OCI-LY7 (cell line): ENCODE measurements at regions not wholly inside any gene's neighbourhood (a gene's known extent, or its start where the extent isn't known, plus 50 kb on each side); places are given as distances from the start of the nearest gene placed in this dataset.

Experiments used
- BruUV-seq: library from RNA; stranded (reverse); fragments of 400-500 nt; replicated peaks from 2 replicates; lab custom pipeline; 2021; lab: Mats Ljungman, UMichigan
- CTCF ChIA-PET: fragments of 300-600 bp; sonication (Branson Sonifier 250); formaldehyde crosslinking; loops from one replicate; lab custom pipeline; 2022; ENCODE audit warnings: antibody characterized with exemption; ENCODE audit not compliant: unreplicated experiment; lab: Charles Lee
- POLR2A ChIA-PET: fragments of 300-600 bp; sonication (Branson Sonifier 250); formaldehyde crosslinking; loops from one replicate; lab custom pipeline; 2022; ENCODE audit warnings: antibody characterized with exemption; lab: Charles Lee
- DNase-seq: peaks from one replicate; pipeline ENCODE4 v3.0.0-alpha.2; 2015; ENCODE audit warnings: low spot score
- H2AFZ ChIP-seq: fragments of 200-600 bp; sonication (generic), shearing (Covaris generic); 2 replicates; pipeline ENCODE4 v1.6.1; 2014; ENCODE audit warnings: mild to moderate bottlenecking, antibody characterized with exemption, low read length, moderate library complexity
- H3K27ac ChIP-seq: fragments of 200-600 bp; sonication (generic); 2 replicates; pipeline ENCODE4 v1.5.1; 2014; ENCODE audit warnings: mixed run types, low read depth, mild to moderate bottlenecking, moderate library complexity, low read length, inconsistent platforms; ENCODE audit not compliant: poor library complexity, severe bottlenecking
- H3K36me3 ChIP-seq: fragments of 200-600 bp; sonication (generic); 2 replicates; pipeline ENCODE4 v1.6.1; 2014; ENCODE audit warnings: mild to moderate bottlenecking, antibody characterized with exemption, low read length, moderate library complexity, mixed read lengths; ENCODE audit not compliant: insufficient read depth
- H3K4me1 ChIP-seq: fragments of 200-600 bp; sonication (generic); 2 replicates; pipeline ENCODE4 v1.5.1; 2014; ENCODE audit warnings: mild to moderate bottlenecking, low read length; ENCODE audit not compliant: insufficient read depth, poor library complexity, severe bottlenecking
- H3K4me2 ChIP-seq: fragments of 200-600 bp; sonication (generic); 2 replicates; pipeline ENCODE4 v1.6.1; 2014; ENCODE audit warnings: mild to moderate bottlenecking, low read length
- H3K4me3 ChIP-seq: fragments of 200-600 bp; sonication (generic); 2 replicates; pipeline ENCODE4 v1.5.1; 2014; ENCODE audit warnings: mild to moderate bottlenecking, low read depth, low read length; ENCODE audit not compliant: poor library complexity, severe bottlenecking
- H3K79me2 ChIP-seq: fragments of 200-600 bp; sonication (generic); 2 replicates; pipeline ENCODE4 v1.6.1; 2016; ENCODE audit warnings: low read depth, mild to moderate bottlenecking, low read length, moderate library complexity, mixed read lengths; ENCODE audit not compliant: insufficient read depth
- H3K9me2 ChIP-seq: fragments of 200-600 bp; sonication (generic); 2 replicates; pipeline ENCODE4 v1.6.1; 2016; ENCODE audit warnings: mild to moderate bottlenecking, low read length, mixed read lengths; ENCODE audit not compliant: insufficient read depth
- H3K9me3 ChIP-seq: fragments of 200-600 bp; sonication (generic); 2 replicates; pipeline ENCODE4 v1.6.1; 2014; ENCODE audit warnings: mild to moderate bottlenecking, mixed run types, low read length, mixed read lengths
- H4K20me1 ChIP-seq: fragments of 200-600 bp; sonication (generic); 2 replicates; pipeline ENCODE4 v1.6.1; 2014; ENCODE audit warnings: mild to moderate bottlenecking, antibody characterized with exemption, low read length, moderate library complexity, mixed read lengths; ENCODE audit not compliant: insufficient read depth
- EZH2phosphoT487 ChIP-seq: fragments of 200-600 bp; sonication (generic); IDR thresholded peaks from 2 replicates; pipeline ENCODE4 v1.6.1; 2018; ENCODE audit warnings: low read depth, borderline replicate concordance, mild to moderate bottlenecking, mixed run types, antibody characterized with exemption, low read length, moderate library complexity, mixed read lengths
- intact Hi-C: fragments of 100-400 bp; cut with micrococcal nuclease; formaldehyde crosslinking; loops from one replicate; pipeline ENCODE4 v1.10.0; 2022; ENCODE audit not compliant: unreplicated experiment
- TF ChIP-seq, protein P1 (sequence below): fragments of 200-600 bp; sonication (generic); conservative IDR thresholded peaks from 2 replicates; pipeline ENCODE4 v1.5.1; 2014; ENCODE audit warnings: mild to moderate bottlenecking, antibody characterized with exemption, low read length, moderate library complexity, mixed read lengths

DNA sequence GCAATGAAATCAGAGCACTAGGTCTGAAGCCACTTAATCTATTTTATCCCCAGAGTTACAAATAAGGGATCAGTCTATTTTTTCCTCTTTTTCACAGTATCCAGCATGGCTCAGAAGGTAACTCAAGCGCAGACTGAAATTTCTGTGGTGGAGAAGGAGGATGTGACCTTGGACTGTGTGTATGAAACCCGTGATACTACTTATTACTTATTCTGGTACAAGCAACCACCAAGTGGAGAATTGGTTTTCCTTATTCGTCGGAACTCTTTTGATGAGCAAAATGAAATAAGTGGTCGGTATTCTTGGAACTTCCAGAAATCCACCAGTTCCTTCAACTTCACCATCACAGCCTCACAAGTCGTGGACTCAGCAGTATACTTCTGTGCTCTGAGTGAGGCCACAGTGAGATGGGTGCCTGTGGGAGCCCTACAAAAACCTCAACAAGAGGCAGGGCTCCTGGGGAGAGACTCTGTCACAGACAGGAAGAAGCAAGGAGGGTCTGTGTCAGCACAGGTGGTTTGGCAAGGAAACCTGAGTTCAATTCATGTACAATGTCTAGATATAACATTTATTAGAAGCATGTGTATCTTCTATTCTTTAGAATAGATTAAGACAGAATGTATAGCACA lies 334.3 kb upstream of the OR4E1 start:
- Histone ChIP-seq H2AFZ (no peak overlapping the region), H4K20me1 (no peaks in the 10 kb centered on the region), H3K9me2 (no peaks in the 10 kb centered on the region), H3K4me1 (no peaks in the 10 kb centered on the region), H3K4me3 (no peak overlapping the region), H3K9me3 (no peaks in the 10 kb centered on the region), H3K4me2 (no peak overlapping the region), H3K79me2 (no peaks in the 10 kb centered on the region), H3K36me3 (no peaks in the 10 kb centered on the region), H3K27ac (no peak overlapping the region)
- no peak for DNase-seq
- CTCF ChIA-PET = no interaction called here
- TF ChIP-seq, protein P1, sequence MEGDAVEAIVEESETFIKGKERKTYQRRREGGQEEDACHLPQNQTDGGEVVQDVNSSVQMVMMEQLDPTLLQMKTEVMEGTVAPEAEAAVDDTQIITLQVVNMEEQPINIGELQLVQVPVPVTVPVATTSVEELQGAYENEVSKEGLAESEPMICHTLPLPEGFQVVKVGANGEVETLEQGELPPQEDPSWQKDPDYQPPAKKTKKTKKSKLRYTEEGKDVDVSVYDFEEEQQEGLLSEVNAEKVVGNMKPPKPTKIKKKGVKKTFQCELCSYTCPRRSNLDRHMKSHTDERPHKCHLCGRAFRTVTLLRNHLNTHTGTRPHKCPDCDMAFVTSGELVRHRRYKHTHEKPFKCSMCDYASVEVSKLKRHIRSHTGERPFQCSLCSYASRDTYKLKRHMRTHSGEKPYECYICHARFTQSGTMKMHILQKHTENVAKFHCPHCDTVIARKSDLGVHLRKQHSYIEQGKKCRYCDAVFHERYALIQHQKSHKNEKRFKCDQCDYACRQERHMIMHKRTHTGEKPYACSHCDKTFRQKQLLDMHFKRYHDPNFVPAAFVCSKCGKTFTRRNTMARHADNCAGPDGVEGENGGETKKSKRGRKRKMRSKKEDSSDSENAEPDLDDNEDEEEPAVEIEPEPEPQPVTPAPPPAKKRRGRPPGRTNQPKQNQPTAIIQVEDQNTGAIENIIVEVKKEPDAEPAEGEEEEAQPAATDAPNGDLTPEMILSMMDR = no peak
- no peak for TF ChIP-seq EZH2phosphoT487
- POLR2A ChIA-PET = no interaction called here
- no TSS peak for BruUV-seq
- intact Hi-C loops = no loop called here

DNA sequence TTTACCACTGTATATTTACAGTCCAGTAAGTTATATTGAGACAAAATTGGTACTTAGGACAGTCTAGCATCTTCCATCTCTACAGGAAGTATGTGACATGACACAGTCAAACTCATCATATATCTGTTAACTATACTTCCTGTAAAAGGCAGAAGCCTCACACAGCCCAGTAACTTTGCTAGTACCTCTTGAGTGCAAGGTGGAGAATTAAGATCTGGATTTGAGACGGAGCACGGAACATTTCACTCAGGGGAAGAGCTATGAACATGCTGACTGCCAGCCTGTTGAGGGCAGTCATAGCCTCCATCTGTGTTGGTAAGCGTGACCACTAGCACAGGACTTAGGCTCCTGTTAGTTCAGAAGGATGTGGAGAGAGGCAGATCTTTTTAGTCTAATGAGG lies 333.7 kb upstream of the OR4E1 start:
- no peak overlapping the region for H3K27ac ChIP-seq
- H3K4me3 ChIP-seq = no peak overlapping the region
- ChIA-PET POLR2A (interaction anchor here (0.6 kb wide), 1 partner anchor 13 kb away, joined by 4 read pairs; no protein-coding TSS in a partner anchor), CTCF (no interaction called here)
- H3K9me3 ChIP-seq = no peaks in the 10 kb centered on the region
- no peaks in the 10 kb centered on the region for H3K36me3 ChIP-seq
- intact Hi-C loops = no loop called here
- H3K4me1 ChIP-seq = no peaks in the 10 kb centered on the region
- no peaks in the 10 kb centered on the region for H3K9me2 ChIP-seq
- no peak for DNase-seq
- H4K20me1 ChIP-seq = no peaks in the 10 kb centered on the region
- H3K4me2 ChIP-seq = no peak overlapping the region
- TF ChIP-seq EZH2phosphoT487 = no peak
- TF ChIP-seq, protein P1 = no peak
- BruUV-seq = no TSS peak
- H2AFZ ChIP-seq = no peak overlapping the region
- no peaks in the 10 kb centered on the region for H3K79me2 ChIP-seq

DNA sequence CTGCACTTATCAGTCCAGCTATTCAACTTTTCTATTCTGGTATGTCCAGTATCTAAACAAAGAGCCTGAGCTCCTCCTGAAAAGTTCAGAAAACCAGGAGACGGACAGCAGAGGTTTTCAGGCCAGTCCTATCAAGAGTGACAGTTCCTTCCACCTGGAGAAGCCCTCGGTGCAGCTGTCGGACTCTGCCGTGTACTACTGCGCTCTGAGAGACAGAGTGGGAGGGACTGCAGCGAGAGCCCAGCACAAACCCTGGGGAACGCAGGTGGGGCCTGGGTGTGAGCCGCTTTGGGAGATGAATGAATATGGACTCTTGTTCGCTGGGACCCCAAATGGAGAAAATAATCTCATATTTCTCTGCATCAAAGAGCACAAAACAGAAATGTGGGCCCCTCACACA lies 329.8 kb upstream of the OR4E1 start:
- Histone ChIP-seq H3K4me2 (no peak overlapping the region), H3K4me3 (no peak overlapping the region), H3K36me3 (no peaks in the 10 kb centered on the region), H3K79me2 (no peaks in the 10 kb centered on the region), H3K9me3 (no peaks in the 10 kb centered on the region), H3K9me2 (no peaks in the 10 kb centered on the region), H3K4me1 (no peaks in the 10 kb centered on the region), H3K27ac (no peak overlapping the region), H2AFZ (no peak overlapping the region), H4K20me1 (no peaks in the 10 kb centered on the region)
- BruUV-seq = no TSS peak
- ChIA-PET POLR2A (interaction anchor here (0.6 kb wide), 1 partner anchor 32 kb away, joined by 3 read pairs; no protein-coding TSS in a partner anchor), CTCF (no interaction called here)
- no peak for DNase-seq
- no peak for TF ChIP-seq EZH2phosphoT487
- TF ChIP-seq, protein P1 = no peak
- intact Hi-C loops = no loop called here
